HG03097 (cell line): ENCODE measurements at regions not wholly inside any gene's neighbourhood (a gene's known extent, or its start where the extent isn't known, plus 50 kb on each side); places are given as distances from the start of the nearest gene placed in this dataset.
"Not testable (repeated sequence)": the region's sequence is repeated elsewhere in the genome, so short reads cannot be mapped to it uniquely, and the experiment has no call there.

Source experiments
- ATAC-seq: cut with Tn5 transposase; IDR thresholded peaks from one replicate; pipeline ENCODE4 v1.9.1; 2021; ENCODE audit not compliant: unreplicated experiment, low FRiP score

DNA sequence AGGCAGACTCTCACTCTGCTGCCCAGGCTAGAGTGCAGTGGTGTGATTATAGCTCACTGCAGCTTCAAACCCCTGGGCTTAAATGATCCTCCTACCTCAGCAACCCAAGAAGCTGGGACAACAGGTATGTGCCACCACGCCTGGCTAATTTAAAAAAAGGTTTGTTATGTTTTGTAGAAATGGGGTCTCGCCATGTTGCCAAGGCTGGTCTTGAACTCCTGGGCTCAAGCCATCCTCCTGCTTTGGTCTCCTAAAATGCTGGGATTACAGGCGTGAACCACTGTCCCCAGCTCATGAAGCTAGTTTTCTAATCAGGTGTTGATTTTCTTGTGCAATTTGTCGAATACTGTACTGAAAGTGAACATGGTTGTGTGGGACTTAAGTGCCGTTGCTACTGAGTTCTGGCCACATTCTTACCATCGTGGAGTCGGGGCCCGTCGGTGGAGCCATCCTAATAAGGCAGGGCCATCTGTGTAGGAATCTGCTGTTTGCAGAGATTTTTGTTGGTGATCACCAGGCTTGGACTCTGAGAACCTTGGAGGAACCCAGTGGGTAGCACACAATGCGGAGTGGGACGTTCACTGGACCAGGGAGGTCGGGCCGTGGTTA, 193.2 kb downstream of the GOLGA6L6 start:
- ATAC-seq, result no peak

DNA sequence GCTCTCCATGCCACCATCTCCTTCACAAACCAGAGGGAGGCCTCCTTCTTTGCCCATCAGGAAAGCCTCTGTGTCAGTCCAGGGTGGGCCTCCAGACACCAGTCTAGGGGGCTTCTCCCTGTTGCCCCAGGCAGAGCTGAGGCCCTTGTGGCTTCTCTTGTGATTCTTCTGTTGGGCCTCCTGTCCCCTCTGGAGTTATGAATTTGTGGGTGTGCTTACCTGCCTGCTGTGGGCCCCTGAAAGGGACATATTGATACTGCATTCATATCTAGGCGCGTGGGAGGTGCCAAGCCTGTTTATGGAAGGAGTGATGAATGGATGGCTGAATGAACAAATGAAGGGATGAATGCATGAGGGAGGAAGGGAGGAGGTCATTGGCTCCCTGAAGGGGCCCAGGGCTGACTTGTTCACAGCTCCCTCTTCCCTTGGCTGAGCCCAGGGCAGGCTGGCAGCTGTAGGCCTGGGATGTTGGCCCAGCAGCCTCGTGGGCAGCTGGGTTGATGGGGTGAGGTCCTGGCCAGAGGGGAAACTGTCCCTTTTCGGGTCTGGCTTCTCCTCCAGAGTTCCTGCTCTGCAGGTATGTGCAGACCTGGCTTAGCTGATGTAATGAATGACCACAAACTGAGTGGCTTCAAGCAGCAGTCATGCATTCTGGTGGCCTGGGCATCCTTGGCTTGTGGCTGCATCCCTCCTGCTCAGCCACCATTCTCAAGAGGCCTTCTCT, 195.4 kb downstream of the GOLGA6L6 start:
- no peak for ATAC-seq

DNA sequence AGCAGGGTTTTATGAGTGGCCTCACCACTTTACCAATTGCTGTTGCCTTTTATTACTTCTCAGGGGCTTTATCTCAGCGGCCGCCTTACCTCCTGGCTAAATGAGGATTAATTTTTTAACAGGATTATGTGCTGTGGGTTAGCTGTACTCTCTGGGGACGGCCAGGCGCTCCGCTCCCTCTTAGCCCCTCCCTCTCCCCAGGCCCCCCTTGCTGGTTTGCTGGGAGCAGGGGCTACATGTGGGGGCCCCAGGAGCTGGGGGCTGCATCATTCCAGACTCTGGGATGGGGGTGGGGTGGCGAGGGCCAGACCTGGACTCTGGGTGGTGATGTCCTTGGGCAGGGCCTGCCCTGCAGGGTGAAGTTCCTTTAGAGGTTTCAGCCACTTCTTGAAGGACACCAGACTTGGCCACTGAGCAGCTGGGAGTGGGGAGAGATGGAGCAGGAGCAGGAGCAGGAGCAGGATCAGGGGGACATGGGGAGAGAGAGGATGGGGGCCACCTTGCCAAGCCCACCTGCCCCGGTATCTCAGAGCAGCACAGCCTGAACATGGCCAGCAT, 196.1 kb downstream of the GOLGA6L6 start:
- no peak for ATAC-seq

DNA sequence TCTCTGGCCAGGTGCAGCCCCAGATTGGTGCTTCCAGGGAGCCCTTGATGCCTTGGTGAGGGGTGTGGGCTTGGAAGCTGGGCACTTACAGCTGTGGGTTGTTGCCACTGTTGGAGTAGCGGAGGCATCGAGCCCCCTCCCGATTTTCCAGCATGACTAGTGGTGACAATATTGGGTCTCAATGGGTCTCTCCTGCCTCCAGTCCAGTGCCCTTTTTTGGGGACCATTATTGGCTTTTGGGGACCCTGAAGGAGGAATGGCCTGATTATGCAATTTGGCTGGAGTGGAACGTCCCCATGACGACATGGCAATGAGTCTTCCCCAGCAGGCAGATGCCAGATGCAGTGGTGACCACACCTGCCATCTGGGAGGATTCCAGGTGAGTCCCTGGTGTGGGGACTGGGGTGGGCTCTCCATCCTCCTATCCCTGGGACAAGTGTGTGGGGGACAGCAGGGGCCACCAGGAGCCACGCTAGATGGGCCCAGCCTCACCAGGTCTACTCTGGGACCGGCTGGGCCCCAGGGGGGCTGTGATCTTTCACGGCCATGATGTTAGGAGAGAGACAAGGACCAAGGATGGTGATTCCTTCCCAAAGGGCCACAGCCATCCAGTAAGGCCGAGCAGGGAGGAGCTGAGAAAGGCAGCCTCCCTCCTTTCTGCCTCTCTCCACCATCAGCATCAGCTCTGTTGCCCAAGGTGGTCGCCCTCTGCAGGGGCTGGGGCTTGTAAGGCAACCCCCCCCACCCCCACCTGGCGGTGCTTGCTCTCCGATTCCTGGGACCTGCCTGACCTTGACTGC, 196.8 kb downstream of the GOLGA6L6 start:
- no peak for ATAC-seq

DNA sequence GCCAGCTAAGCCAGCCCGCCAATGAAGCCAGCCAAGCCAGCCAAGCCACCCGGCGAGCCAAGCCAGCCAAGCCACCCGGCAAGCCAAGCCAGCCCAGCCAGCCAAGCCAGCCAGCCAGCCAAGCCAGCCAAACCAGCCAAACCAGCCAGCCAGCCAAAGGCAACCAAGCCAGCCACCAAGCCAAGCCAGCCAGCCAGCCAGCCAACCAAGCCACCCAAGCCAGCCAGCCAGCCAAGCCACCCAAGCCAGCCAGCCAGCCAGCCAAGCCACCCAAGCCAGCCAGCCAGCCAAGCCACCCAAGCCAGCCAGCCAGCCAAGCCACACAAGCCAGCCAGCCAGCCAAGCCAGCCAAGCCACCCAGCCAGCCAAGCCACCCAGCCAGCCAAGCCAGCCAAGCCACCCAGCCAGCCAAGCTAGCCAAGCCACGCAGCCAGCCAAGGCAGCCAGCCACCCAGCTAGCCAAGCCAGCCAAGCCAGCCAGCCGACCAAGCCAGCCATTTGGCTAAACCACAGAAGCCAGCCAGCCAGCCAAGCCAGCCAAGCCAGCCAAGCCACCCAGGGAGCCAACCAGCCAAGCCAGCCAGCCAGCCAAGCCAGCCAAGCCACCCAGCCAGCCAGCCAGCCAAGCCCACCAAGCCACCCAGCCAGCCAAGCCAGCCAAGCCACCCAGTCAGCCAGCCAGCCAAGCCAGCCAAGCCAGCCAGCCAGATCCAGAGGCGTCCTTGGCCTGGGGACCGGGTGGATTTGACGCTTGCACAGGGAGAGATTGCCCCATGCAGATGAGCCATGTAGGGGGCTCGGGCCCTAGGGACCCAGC, 198.0 kb downstream of the GOLGA6L6 start:
- not testable (repeated sequence) for ATAC-seq

DNA sequence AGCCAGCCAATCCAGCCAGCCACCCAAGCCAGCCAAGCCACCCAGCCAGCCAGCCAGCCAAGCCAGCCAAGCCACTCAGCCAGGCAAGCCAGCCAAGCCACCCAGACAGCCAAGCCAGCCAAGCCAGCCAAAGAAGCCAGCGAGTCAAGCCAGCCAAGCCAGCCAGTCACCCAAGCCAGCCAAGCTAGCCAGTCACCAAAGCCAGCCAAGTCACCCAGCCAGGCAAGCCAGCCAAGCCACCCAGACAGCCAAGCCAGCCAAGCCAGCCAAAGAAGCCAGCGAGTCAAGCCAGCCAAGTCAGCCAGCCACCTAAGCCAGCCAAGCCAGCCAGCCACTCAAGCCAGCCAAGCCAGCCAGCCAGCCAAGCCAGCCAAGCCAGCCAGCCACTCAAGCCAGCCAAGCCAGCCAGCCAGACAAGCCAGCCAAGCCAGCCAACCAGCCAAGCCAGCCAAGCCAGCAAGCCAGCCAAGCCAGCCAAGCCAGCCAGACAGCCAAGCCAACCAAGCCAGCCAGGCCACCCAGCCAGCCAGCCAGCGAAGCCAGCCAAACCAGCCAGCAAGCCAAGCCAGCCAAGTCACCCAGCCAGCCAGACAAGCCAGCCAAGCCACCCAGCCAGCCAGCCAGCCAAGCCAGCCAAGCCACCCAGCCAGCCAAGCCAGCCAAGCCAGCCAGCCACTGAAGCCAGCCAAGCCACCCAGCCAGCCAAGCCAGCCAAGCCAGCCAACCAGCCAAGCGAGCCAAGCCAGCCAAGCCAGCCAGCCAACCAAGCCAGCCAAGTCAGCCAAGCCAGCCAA, 198.8 kb downstream of the GOLGA6L6 start:
- not testable (repeated sequence) for ATAC-seq

DNA sequence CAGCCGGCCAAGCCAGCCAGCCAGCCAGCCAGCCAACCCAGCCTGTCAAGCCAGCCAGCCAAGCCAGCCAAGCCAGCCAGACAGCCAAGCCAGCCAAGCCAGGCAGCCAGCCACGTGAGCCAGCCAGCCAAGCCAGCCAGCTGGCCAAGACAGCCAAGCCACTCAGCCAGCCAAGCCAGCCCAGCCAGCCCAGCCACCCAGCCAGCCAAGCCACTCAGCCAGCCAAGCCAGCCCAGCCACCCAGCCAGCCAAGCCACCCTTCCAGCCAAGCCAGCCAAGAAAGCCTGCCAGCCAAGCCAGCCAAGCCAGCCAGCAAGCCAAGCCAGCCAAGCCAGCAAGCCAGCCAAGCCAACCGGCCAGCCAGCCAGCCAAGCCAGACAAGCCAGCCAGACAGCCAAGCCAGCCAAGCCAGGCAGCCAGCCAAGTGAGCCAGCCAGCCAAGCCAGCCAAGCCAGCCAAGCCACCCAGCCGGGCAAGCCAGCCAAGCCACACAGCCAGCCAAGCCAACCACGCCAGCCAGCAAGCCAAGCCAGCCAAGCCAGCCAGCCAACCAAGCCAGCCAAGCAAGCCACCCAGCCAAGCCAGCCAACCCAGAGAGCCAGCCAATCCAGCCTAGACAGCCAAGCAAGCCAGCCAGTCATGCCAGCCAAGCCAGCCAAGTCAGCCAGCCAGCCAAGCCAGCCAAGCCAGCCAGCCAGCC, 199.5 kb downstream of the GOLGA6L6 start:
- ATAC-seq, result no peak

DNA sequence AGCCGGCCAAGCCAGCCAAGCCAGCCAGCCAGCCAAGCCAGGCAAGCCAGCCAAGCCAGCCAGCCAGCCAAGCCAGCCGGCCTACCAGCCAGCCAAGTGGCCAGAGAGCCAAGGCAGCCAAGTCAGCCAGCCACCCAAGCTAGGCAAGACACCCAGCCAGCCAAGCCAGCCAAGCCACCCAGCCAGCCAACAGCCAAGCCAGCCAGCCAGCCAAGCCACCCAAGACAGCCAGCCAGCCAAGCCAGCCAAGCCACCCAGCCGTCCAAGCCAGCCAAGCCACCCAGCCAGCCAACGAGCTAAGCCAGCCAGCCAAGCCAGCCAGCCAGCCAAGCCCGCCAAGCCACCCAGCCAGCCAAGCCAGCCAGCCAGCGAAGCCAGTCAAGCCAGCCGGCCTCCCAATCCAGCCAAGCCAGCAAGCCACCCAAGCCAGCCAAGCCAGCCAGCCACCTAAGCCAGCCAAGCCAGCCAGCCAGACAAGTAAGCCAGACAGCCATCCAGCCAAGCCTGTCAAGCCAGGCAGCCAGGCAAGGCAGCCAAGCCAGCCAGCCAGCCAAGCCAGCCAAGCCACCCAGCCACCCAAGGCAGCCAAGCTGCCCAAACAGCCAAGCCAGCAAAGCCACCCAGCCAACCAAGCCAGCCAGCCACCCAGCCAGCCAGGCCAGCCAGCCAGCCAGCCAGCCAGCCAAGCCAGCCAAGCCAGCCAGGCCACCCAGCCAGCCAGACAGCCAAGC, 200.5 kb downstream of the GOLGA6L6 start:
- no peak for ATAC-seq

DNA sequence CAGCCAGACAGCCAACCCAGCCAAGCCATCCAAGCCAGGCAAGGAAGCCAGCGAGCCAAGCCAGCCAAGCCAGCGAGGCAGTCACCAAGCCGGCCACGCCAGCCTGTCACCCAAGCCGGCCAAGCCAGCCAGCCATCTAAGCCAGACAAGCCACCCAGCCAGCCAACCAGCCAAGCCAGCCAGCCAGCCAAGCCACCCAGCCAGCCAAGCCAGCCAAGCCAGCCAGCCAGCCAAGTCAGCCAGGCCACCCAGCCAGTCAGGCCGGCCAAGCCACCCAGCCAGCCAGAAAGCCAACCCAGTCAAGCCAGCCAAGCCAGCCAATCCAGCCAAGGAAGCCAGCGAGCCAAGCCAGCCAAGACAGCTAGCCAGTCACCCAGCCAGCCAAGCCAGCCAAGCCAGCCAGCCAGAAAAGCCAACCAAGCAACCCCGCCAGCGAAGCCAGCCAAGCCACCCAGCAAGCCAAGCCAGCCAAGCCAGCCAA, 201.2 kb downstream of the GOLGA6L6 start:
- no peak for ATAC-seq

DNA sequence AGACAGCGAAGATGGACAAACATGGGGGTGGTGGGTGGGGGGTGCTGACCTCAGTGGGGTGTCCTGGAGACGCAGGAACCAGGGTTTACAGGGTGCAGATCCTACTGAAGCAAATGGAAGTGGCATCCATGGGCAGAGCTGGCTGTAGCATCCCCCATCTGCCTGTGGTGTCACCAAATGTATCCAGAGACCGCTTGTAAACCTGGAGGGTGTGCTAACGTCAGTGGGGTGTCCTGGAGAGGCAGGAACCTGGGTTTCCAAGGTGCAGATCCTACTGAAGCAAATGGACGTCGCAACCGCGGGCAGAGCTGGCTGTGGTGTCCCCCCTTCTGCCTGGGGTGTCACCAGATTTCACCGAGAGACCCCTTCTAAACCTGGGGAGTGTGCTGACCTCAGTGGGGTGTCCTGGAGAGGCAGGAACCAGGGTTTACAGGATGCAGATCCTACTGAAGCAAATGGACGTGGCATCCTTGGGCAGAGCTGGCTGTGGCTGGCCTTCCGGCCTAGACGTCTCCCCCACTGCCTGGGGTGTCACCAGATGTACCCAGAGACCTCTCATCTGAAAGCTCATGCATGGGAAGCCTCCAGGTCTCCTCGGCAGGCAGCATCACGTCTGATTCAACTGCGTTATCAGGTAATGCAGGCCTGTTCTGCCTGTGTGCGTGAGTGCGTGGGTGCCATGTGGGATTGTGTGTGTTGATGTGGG, 202.4 kb downstream of the GOLGA6L6 start:
- not testable (repeated sequence) for ATAC-seq

DNA sequence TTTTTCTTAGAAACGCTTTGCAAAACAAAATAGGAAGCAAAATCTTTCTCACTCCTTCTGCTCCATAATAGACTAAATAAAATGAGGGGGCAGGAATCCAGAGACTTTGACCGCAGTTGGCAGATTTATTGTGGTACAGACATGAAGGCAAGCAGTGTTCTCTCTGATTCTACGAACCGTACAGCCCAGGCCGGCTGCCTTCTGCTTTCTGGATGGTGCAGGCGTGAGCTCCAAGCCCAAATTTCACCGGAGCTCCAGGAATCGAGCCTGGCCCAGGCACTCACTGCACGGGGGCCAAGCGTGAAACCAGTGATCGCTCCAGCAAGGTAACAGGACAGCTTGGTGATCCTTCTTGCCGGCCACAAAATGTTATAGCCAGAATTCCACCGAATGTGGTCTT, 202.9 kb downstream of the GOLGA6L6 start:
- not testable (repeated sequence) for ATAC-seq

DNA sequence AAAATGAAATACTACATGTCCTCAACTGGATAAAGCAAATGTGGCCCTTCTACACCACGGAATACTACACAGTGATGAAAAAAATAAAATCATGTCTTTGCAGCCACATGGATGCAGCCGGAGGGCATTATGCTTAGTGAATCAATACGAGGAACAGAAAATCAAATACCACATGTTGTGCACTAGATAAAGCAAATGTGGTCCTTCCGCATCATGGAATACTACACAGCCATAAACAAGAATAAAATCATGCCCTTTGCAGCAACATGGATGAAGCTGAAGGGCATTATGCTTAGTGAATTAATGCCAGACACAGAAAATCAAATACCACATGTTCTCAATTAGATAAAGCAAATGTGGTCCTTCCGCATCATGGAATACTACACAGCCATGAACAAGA, 204.4 kb downstream of the GOLGA6L6 start:
- not testable (repeated sequence) for ATAC-seq

DNA sequence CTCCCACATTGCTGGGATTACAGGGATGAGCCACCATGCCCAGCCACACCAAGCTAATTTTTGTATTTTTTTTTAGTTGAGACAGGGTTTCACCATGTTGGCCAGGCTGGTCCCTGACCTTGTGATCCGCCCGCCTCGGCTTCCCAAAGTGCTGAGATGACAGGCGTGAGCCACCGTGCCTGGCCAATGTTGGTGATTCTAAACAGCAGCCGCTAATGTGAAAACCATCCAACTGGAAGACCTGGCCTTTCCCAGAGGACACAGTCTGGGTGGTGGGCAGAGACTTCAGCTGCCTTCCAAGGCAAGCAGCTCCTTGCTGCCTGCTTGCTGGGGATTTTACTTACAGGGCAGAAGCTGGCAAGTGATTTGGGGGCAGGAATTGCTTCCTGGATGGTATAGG, 207.1 kb downstream of the GOLGA6L6 start:
- not testable (repeated sequence) for ATAC-seq

DNA sequence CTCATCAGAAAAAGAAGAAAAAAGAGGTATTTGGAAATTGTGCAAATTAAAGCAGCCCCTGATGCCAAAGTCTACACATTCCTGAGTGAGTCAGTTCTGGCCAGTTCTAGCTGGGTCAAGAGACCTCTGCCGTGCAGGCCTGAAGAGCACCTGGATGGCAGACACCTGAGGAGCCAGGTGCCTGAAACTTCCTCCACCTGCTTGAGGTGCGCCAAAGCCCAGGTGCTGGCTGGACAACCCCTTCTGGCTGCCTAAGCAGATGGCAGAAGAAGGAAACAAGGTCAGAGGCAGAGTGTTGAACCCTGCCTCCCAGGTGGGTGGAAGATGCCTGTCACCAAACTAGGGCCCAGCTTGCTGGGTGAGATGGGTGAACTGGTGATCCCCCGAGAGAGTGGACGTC, 215.8 kb downstream of the GOLGA6L6 start:
- ATAC-seq, result not testable (repeated sequence)

DNA sequence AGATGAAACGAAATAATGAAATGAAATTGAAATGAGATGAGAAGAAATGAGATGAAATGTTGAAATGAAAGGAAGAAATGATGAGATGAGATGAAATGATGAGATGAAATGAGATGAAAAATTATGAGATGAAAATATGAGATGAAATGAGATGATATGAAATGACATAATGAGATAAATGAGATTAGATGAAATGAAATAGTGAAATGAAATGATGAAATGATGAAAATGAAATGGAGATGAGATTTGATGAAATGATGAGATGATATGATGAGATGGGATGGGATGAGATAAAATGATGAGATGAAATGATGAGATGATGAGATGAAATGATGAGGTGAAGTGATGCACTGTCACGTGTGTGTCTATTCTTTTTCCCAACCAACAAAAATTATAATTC, 224.5 kb downstream of the GOLGA6L6 start:
- ATAC-seq, result not testable (repeated sequence)

DNA sequence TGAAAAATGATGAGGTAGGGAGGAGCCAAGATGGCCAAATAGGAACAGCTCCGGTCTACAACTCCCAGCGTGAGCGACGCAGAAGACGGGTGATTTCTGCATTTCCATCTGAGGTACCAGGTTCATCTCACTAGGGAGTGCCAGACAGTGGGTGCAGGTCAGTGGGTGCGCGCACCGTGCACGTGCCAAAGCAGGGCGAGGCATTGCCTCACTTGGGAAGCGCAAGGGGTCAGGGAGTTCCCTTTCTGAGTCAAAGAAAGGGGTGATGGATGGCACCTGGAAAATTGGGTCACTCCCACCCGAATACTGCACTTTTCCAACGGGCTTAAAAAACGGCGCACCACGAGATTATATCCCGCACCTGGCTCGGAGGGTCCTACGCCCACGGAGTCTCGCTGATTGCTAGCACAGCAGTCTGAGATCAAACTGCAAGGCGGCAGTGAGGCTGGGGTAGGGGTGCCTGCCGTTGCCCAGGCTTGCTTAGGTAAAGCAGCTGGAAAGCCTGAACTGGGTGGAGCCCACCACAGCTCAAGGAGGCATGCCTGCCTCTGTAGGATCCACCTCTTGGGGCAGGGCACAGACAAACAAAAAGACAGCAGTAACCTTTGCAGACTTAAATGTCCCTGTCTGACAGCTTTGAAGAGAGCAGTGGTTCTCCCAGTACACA, 230.5 kb downstream of the GOLGA6L6 start:
- not testable (repeated sequence) for ATAC-seq

DNA sequence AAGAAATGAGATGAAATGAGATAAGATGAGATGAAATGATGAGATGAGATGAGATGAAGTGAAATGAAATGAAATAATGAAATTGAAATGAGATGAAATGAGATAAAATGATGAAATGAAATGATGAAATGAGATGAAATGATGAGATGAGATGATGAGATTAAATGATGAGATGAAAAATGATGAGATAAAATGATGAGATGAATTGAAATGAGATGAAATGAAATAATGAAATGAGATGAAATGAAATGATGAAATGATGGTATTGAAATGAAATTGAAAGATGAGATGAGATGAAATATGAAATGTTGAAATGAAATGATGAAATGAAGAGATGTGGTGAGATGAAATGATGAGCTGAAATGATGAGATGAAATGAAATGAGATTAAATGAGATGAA, 231.0 kb downstream of the GOLGA6L6 start:
- no peak for ATAC-seq
